IgD-negative memory B cell (primary cell): ENCODE measurements at regions not wholly inside any gene's neighbourhood (a gene's known extent, or its start where the extent isn't known, plus 50 kb on each side); places are given as distances from the start of the nearest gene placed in this dataset.

ENCODE experiments used
- H3K27ac Mint-ChIP-seq, 3 donors: one replicate each; pipeline ENCODE4 v1.8.0; 2020 to 2022; ENCODE audit warnings: mild to moderate bottlenecking in 3 of 3, mixed read lengths in 3 of 3, moderate library complexity in 1 of 3
- H3K27me3 Mint-ChIP-seq: one replicate; pipeline ENCODE4 v1.8.0; 2021; ENCODE audit warnings: mixed read lengths
- H3K36me3 Mint-ChIP-seq: one replicate; pipeline ENCODE4 v1.8.0; 2020; ENCODE audit warnings: mild to moderate bottlenecking, mixed read lengths
- H3K4me1 Mint-ChIP-seq, 3 donors: one replicate each; pipeline ENCODE4 v1.8.0; 2020 to 2022; ENCODE audit warnings: mixed read lengths in 3 of 3, mild to moderate bottlenecking in 1 of 3
- H3K4me3 Mint-ChIP-seq, 4 donors: one replicate each; pipeline ENCODE4 v1.8.0; 2020 to 2022; ENCODE audit warnings: mild to moderate bottlenecking in 4 of 4, mixed read lengths in 4 of 4, moderate library complexity in 3 of 4
- H3K9me3 Mint-ChIP-seq, 3 donors: one replicate each; pipeline ENCODE4 v1.8.0; 2020 to 2021; ENCODE audit warnings: mixed read lengths in 3 of 3, mild to moderate bottlenecking in 1 of 3

DNA sequence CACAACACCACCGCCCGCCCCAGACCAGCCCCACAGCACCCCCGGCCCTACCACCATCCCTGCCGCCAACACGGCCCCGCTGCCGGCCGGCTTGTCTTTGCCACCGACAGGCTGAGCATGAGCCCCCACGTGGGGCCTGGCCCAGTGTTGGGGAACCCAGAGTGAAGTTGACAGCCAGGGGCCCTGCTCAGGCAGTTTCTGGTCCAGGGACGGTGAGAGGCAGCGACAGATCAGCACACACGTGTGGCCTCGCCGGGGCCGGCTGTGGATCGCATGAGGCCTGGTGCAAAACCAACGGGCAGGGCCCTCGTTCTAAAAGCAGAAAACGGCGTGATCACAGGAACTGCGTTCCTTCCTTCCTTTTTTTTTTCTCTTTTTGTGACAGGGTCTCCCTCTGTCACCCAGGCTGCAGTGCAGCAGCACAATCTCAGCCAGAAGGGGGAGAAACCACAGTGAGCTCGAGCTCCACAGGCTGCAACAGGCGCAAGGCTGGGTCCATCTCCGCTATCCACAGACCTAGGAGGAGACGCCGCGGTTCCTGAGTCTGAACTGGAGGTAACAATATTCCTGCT is 50.5 kb upstream of the FBRSL1 start:
- Mint-ChIP-seq H3K27me3 (no peaks in the 10 kb centered on the region), H3K36me3 (no peaks in the 10 kb centered on the region), H3K27ac (peak overlapping the region; percentile 73 to 89 (median 85)), H3K9me3 (no peaks in the 10 kb centered on the region), H3K4me1 (peaks cover 18 to 33% (median 24%) of the 10 kb centered on the region in 3 donors), H3K4me3 (peak overlapping the region; percentile 21 to 88 (median 78))

DNA sequence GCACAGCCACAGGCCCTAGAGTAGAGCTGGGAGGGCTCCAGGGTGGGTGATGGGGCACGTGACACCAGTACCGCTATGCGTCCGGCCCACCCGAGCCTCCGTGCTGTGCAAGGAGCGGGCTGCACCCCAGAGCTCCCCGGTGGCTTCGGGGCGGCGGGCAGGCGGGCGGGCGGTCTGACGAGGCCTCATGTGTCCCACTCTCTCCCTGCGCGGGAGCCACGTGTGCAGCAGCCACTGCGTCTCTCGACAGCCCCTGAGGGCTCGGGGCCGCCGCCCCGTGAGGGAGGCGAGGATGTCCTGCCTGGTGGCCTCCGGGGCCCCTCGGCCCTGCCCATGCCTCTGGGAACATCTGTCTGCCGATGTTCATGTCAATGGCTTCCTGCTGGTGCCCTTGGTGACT is 51.2 kb upstream of the FBRSL1 start:
- H3K27ac Mint-ChIP-seq, result no peak overlapping the region

DNA sequence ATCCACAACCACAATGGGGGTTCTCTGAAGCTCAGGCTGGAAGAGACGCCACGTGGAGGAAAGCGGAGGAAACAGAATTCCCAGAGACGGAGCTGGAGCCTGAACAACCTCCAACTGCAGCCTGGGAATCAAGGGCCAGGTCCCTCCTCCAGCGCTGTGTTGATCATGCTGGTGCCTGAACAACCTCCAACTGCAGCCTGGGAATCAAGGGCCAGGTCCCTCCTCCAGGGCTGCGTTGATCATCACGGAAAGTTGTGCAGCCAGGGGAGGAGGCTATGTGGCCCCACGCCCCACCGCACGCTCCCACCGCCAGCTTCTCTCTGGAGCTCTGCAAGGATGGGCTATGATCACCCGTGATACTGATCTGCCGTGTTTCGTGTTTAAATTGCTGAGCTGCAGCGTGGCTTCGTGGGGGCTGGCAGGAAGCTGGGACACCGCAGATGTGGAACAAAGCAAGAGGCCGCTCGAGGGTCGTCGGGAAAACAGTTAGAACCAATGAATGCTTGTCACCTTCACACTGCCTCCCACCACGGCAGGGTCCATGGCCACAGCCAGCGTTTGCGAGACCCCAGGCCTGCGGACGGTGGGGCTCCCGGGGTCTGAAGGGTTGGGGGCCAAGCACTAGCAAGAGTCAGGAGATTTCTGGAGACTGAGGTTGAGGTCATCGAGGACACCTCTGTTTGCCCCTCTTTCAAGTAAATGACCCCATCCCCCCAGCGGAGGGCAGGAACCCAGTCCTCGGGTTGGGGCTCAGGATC is 51.8 kb upstream of the FBRSL1 start:
- H3K27me3 Mint-ChIP-seq, result peaks cover 1% of the 10 kb centered on the region
- peak overlapping the region in 1 of 4 donors; percentile 52 for H3K4me3 Mint-ChIP-seq
- no peaks in the 10 kb centered on the region for H3K36me3 Mint-ChIP-seq
- H3K4me1 Mint-ChIP-seq, result peaks cover 15 to 34% (median 27%) of the 10 kb centered on the region in 3 donors
- no peaks in the 10 kb centered on the region for H3K9me3 Mint-ChIP-seq
- H3K27ac Mint-ChIP-seq, result no peak overlapping the region

More for the DNA sequence above, 51.2 kb upstream of the FBRSL1 start:
- no peaks in the 10 kb centered on the region for H3K36me3 Mint-ChIP-seq
- peaks cover 1% of the 10 kb centered on the region for H3K27me3 Mint-ChIP-seq
- peaks cover 20 to 36% (median 25%) of the 10 kb centered on the region in 3 donors for H3K4me1 Mint-ChIP-seq
- H3K9me3 Mint-ChIP-seq, result no peaks in the 10 kb centered on the region
- no peak overlapping the region for H3K4me3 Mint-ChIP-seq

DNA sequence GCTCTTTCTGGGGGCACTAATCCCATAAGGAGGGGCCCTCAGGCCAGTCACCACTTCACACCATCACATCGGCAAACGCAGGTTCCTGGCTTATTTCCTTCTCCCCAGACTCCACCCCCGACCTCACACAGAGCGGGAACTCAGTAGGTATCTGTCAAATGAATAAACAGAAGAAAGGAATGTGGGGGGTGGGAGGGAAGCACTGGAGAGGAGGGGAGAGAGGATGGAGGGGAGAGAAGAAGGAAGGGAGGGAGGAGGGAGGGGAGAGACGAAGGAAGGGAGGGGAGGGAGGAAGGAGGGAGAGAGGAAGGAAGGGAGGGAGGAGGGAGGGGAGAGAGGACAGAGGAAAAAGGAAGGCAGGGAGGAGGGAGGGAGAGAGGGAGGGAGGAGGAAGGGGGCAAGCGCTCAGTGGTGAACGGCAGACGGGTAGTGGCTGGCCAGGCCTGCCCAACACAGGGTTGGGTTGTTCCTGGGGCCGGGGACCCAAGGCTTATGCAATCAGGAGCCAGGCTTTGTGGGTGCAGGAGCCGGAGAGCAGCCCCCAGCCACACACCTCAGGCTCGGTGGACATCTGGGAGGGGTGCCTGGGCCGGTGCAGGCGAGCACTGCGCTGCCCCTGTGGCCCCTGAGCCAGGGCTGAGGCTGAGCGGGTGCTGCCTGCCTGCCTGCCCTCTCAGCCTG is 52.6 kb upstream of the FBRSL1 start:
- H3K4me3 Mint-ChIP-seq, result peak overlapping the region in 1 of 4 donors; percentile 60
- H3K9me3 Mint-ChIP-seq, result no peaks in the 10 kb centered on the region
- H3K4me1 Mint-ChIP-seq, result peaks cover 15 to 36% (median 30%) of the 10 kb centered on the region in 3 donors
- H3K27me3 Mint-ChIP-seq, result peaks cover 1% of the 10 kb centered on the region
- peak overlapping the region in 1 of 3 donors; percentile 68 for H3K27ac Mint-ChIP-seq
- H3K36me3 Mint-ChIP-seq, result no peaks in the 10 kb centered on the region

DNA sequence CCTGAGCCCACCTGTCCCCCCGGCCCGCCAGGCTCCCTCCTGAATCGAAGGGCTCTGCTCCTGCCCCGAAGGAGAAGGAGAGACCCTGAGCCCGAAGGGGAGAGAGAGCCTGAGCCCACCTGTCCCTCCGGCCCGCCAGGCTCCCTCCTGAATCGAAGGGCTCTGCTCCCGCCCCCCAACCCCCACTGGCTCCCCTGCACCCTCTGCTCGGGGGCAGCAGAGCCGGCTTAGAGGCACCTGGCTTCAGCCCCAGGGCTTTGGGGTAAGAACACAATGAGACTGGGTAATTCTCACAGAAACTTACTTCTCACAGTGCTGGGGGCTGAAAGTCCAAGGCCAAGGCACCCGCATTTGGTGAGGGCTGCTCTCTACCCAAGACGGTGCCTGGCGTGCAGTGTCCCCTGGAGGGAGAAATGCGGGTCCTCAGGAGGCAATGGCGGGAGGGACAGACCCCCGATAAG is 53.1 kb upstream of the FBRSL1 start:
- Mint-ChIP-seq H3K27me3 (peaks cover 1% of the 10 kb centered on the region), H3K9me3 (no peaks in the 10 kb centered on the region), H3K27ac (peak overlapping the region in 2 of 3 donors; percentile 68 to 78), H3K4me3 (peak overlapping the region in 1 of 4 donors; percentile 60), H3K36me3 (no peaks in the 10 kb centered on the region), H3K4me1 (peaks cover 15 to 36% (median 32%) of the 10 kb centered on the region in 3 donors)

DNA sequence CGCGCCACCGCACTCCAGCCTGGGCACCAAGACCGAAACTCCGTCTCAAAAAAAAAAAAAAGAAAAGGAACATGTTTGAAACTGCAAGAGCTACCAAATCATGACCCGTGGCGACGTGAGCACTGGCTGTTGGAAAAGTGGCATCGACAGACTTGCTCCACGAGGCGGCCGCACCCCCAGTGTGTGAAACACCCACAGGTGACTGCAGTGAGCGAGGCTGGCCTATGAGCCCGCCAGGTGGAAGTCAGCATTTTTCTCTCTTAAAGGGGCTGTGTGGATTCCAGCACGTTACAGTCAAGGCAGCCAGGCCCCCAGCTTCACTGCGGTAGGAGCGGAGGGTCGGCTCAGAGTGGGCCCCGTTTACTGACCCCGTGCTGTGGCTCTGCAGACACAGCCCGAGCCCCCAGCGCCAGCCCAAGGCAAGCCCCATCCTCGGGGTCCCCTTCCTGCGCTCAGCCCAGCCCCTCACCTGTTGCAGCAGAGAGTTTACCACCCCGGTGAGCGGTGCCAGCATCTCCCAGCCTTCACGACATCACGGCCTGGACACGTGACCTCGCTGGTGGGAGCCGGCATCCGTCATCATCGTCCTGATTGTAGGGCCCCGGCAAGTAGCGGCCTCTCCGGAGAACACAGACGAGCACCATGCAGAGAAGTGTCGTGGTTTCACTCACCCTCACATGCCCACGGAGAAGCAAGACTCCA is 54.3 kb upstream of the FBRSL1 start:
- H3K4me3 Mint-ChIP-seq, result peak overlapping the region in 1 of 4 donors; percentile 83
- H3K4me1 Mint-ChIP-seq, result peaks cover 15 to 34% (median 32%) of the 10 kb centered on the region in 3 donors
- no peaks in the 10 kb centered on the region for H3K9me3 Mint-ChIP-seq
- peaks cover 1% of the 10 kb centered on the region for H3K27me3 Mint-ChIP-seq
- no peaks in the 10 kb centered on the region for H3K36me3 Mint-ChIP-seq
- H3K27ac Mint-ChIP-seq, result peak overlapping the region in 1 of 3 donors; percentile 47

DNA sequence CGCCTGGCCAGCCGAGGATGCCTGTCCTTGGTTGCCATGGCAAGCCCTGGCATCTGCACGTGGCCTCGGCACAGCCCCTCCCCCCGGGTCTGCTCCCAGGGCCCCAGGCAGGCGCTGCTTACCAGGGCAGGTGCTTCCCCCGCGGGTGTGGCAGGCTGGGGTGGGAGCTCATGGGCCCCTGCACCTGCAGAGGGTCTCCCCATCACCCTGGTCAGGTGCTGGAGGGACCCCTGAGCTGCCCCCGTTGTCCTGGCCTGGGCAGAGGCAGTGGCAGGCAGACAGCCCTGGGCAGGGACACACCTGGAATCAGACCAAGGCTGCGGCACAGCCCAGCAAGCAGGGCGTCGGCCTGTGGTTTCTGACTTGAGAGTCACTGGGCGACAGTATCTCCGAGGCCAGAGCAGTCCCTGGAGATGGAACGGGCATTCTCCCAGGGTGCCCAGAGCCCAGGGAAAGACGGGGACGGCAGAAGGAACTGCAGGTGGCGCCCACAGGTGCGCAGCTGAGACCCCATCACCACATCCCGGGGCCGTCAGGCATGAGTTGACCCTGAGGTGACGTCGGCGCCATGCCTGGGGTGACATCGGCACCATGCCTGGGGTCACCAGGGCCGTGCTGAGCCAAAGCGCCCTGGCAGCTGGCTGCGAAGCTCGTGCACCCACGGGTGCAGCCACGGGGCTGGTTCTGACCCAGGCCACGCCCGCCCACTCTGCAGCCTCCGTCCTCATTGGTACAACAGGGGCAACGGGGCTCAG is 56.1 kb upstream of the FBRSL1 start:
- Mint-ChIP-seq H3K9me3 (no peaks in the 10 kb centered on the region), H3K27ac (peak overlapping the region; percentile 2 to 76 (median 5)), H3K27me3 (peaks cover 6% of the 10 kb centered on the region), H3K4me3 (peak overlapping the region in 3 of 4 donors; percentile 39 to 92 (median 68)), H3K36me3 (no peaks in the 10 kb centered on the region), H3K4me1 (peaks cover 12 to 39% (median 31%) of the 10 kb centered on the region in 3 donors)

DNA sequence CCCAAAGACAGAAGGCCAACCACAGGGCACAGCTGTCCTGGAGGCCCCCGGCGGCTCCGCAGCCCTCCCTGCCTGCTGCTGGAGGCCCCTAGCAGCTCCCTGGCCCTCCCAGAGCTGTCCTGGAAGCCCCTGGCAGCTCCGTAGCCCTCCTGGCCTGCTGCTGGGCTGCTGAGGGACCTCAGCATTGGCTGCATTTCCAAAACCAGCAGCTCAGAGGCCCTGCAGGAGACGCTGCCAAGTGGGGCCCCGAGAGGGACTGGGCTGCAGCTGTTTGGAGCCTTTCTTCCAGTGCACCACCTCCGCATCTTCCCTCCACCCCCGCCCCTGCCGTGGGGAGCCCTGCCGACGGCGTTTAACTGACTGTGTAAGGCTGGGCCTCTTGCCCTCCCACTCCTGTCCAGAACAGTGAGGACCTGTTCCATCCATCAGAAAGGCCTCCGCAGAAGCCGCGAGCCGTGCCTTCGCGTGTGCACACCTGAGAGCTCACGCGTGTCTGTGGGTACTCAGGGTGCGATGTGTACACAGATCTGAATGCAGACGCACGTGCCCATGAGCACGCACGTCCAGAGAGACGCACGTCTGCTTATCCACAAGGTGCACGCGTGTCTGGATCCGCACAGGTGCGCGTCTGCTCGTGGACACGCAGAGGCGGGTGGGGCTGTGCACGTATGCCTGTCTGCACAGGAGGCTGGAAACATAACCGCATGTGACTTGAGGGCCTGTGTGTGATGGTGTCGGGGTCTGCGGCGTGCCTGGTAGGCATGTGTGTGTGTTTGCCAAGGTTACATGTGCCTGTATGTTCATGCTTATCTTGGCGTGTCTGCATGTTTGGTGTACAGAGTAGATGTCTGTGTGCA is 57.0 kb upstream of the FBRSL1 start:
- Mint-ChIP-seq H3K4me1 (peaks cover 12 to 40% (median 34%) of the 10 kb centered on the region in 3 donors), H3K9me3 (no peaks in the 10 kb centered on the region), H3K4me3 (peak overlapping the region; percentile 1 to 92 (median 38)), H3K27ac (peak overlapping the region in 2 of 3 donors; percentile 5 to 50), H3K27me3 (peaks cover 7% of the 10 kb centered on the region), H3K36me3 (no peaks in the 10 kb centered on the region)

DNA sequence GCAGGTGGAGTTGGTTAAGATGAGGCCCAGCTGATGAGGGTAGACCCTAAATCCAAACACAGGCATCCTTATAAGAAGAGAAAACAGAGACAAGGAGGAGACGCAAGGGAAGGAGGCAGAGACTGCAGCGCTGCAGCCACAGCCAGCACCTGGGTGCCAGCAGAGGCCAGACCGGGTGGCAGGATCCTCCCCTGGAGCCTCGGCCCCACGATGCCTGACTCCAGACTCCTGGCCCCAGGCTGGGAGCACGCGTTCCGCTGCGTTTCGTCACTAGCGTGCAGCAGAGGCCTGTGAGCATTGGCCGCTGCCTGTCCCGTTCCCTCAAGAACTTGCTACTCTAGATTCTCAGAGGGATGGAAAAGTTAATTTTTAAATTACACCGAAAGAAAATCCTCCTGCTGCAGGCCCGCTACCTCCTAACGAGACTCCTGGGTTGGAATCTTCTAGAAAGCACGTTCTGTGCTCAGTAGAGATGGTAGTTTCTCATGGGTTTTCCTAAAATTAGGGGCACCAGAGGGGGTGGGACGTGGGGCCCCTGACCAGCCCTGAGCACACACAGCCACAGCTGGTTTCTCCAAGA is 57.7 kb upstream of the FBRSL1 start:
- peak overlapping the region in 1 of 4 donors; percentile 80 for H3K4me3 Mint-ChIP-seq
- H3K9me3 Mint-ChIP-seq, result no peaks in the 10 kb centered on the region
- no peaks in the 10 kb centered on the region for H3K36me3 Mint-ChIP-seq
- peak overlapping the region; percentile 2 to 50 (median 10) for H3K27ac Mint-ChIP-seq
- H3K4me1 Mint-ChIP-seq, result peaks cover 12 to 41% (median 34%) of the 10 kb centered on the region in 3 donors
- peaks cover 7% of the 10 kb centered on the region for H3K27me3 Mint-ChIP-seq

DNA sequence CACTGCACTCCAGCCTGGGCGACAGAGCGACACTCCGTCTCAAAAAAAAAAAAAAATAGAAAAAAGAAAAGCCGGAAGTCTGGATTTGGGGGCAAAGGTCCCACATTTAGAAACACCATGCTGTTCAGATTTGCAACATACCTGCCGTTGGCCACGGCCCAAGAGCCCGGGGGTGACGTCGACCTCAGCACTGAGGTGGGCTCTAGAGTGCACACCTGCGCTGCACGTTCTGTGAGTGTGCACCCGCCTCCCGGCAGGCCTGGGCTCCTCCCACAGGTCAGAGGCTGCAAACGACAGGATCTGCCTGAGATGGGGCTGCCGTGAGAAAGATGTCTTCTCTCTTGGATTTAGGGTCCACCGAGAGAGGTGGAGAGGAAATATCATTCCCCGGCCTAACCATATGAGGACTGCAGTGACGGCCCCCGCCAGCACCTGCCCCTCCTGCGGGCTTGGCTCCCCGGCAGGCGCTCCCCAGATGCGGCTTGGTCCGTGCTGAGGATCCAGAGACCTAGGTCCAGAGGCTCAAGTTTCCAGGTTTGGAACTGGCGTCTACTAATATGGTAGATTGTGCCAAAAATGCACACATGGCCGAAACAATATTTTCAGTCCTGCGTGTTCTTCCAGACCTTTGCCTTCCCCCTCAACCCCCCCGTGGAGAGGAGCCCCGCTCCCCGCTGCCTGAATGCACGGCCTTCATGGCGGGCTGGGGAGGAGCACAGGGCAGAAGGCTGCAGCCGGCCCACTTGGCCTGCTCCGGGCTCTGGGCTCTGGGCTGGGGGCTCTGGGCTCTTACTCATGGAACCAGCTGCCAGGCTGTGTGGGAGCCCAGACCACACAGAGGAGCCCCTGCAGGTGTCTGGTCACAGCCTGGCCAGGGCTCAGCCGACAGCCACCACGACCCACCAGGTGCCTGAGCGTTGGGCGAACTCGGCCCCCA is 58.8 kb upstream of the FBRSL1 start:
- Mint-ChIP-seq H3K27me3 (peaks cover 7% of the 10 kb centered on the region), H3K36me3 (no peaks in the 10 kb centered on the region), H3K9me3 (peaks cover 0 to under 1% (median 0%) of the 10 kb centered on the region in 3 donors), H3K4me3 (peak overlapping the region; percentile 37 to 89 (median 78)), H3K27ac (peak overlapping the region; percentile 93 to 94 (median 94)), H3K4me1 (peaks cover 12 to 39% (median 33%) of the 10 kb centered on the region in 3 donors)

DNA sequence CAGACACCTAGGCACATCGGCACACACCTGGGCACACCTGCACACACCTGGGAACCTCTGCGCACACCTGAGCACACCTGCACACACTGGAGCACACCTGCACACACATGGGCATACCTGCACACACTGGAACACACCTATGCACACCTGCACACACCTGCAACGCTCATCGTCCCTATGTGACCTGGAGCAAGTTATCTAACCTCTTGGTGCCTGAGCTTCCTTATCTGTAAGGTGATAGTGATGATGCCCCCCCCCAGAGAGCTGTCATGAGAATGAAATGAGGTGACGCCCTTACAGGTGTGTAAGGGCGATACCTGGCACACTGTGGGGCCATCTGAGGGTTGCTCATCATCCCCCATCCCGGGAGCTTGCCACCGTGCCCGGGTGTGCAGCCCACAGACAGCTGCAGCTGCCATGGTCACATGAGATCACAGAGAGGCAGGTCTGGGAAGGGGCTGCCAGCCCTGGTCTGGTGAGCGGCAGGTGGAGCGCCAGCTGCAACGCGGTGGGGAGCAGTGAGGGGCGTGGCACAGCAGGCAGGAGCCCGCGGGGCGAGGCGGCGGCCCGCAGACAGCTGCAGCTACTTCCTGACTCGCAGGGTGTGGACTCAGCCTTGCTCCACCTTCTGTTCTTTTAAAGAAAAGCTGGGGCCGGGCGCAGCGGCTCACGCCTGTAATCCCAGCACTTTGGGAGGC is 59.9 kb upstream of the FBRSL1 start:
- Mint-ChIP-seq H3K9me3 (peaks cover 0 to 4% (median 0%) of the 10 kb centered on the region in 3 donors), H3K27ac (peak overlapping the region; percentile 93 to 94 (median 94)), H3K27me3 (peaks cover 7% of the 10 kb centered on the region), H3K36me3 (no peaks in the 10 kb centered on the region), H3K4me3 (peak overlapping the region; percentile 37 to 89 (median 78)), H3K4me1 (peaks cover 12 to 37% (median 33%) of the 10 kb centered on the region in 3 donors)

DNA sequence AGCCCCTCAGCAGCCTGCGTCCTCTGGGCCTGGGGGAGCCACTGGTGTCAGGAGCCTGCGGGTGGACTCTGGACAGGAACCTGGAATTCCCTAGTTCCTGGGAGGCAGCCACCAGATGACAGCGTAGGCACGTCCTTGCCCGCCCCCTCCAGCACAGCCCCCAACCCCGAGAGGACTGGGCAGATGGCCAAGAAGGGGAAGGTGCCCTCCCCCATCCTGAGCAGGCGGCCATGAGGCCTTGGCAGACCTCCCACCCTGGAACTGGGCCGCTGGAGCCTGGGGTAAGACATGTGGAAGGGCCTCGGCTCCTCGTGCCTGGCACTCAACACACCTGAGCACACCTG is 60.4 kb upstream of the FBRSL1 start:
- Mint-ChIP-seq H3K27ac (peak overlapping the region; percentile 93 to 94 (median 94)), H3K4me1 (peaks cover 10 to 32% (median 28%) of the 10 kb centered on the region in 3 donors), H3K27me3 (peaks cover 7% of the 10 kb centered on the region), H3K4me3 (peak overlapping the region in 2 of 4 donors; percentile 84 to 89), H3K36me3 (no peaks in the 10 kb centered on the region), H3K9me3 (peaks cover 0 to 4% (median 0%) of the 10 kb centered on the region in 3 donors)
